BJ (cell line): ENCODE measurements at regions not wholly inside any gene's neighbourhood (a gene's known extent, or its start where the extent isn't known, plus 50 kb on each side); places are given as distances from the start of the nearest gene placed in this dataset.

Source experiments
- CTCF ChIA-PET: fragments of 350-600 bp; formaldehyde crosslinking; extraction: SDS; loops from one replicate; lab custom pipeline; 2021; ENCODE audit warnings: antibody characterized with exemption, inconsistent platforms; lab: Yijun Ruan, JAX
- POLR2A ChIA-PET: fragments of 300-600 bp; sonication (Branson Sonifier 250); formaldehyde crosslinking; extraction: SDS; loops from one replicate; lab custom pipeline; 2021; ENCODE audit warnings: antibody characterized with exemption; lab: Charles Lee
- DNase-seq: peaks from one replicate; pipeline ENCODE4 v3.0.0-alpha.2; 2011; ENCODE audit warnings: low read depth
- H3K27me3 ChIP-seq: 2 replicates; pipeline ENCODE4 v1.6.0; 2011; ENCODE audit warnings: low read length; ENCODE audit not compliant: control insufficient read depth, insufficient read depth
- H3K36me3 ChIP-seq: 2 replicates; pipeline ENCODE4 v1.5.1; 2011; ENCODE audit warnings: low read length; ENCODE audit not compliant: control insufficient read depth, insufficient read depth
- H3K4me3 ChIP-seq: 2 replicates; pipeline ENCODE4 v1.5.1; 2011; ENCODE audit warnings: low read depth, mild to moderate bottlenecking, control low read depth, low read length
- CTCF ChIP-seq: IDR thresholded peaks from 2 replicates; pipeline ENCODE4 v1.5.1; 2011; ENCODE audit warnings: low read depth, mild to moderate bottlenecking, control low read depth, inconsistent platforms, low read length, moderate library complexity; ENCODE audit not compliant: insufficient read depth

GRCh38 chr7:34220506-34221185 is 315.3 kb downstream of the BMPER start:
- DNase-seq: no peak
- no peaks in the 10 kb centered on the region for H3K36me3 ChIP-seq
- ChIA-PET POLR2A (no interaction called here), CTCF (no interaction called here)
- H3K4me3 ChIP-seq: no peak overlapping the region
- TF ChIP-seq CTCF: no peak
- peaks cover 6% of the 10 kb centered on the region; the same call in 1 of the 2 replicates for H3K27me3 ChIP-seq

DNA sequence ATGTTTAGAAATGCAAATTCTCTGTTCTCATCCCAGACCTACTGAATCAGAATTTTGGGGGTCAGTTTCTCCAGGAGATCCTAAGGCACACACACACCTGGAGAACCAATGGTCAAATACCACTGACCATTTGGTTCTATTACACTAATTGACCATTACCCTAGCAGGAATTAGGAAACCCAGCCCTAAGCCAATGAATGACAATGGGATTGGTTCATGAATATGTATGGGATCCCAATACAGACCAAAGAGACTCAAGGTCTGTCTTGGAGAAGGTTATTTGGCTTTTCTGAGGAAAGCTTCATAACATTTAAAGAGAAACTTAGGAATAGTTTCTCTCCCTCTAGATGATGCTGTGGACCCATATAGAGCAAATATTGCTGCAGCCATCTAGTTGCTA is 317.0 kb downstream of the BMPER start:
- Histone ChIP-seq H3K27me3 (peaks cover 11% of the 10 kb centered on the region; the same call in 1 of the 2 replicates), H3K36me3 (no peaks in the 10 kb centered on the region), H3K4me3 (no peak overlapping the region)
- TF ChIP-seq CTCF: no peak
- CTCF ChIA-PET: interaction anchor here (0.6 kb wide), 1 partner anchor 9 kb away, joined by 3 read pairs; no protein-coding TSS in a partner anchor
- POLR2A ChIA-PET: no interaction called here
- no peak for DNase-seq

DNA sequence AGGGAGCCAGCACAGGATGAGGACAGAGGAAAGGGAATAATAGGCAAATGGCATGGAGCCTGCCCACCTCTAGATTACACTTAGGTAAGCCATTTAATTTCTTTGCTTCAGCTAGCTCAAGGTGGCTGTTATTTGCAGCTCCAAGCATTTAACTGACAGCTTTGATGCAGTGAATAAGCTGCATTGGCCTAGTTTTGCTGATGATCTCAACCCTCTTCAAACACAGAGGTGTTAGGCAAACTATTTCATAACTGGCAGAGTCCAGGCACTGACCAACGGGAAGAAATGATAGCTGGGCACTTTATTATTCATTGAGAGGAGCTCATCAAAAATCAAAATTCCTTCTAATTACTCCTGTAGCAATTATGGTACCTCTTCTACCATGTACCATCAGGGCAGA is 317.4 kb downstream of the BMPER start:
- CTCF ChIA-PET: interaction anchor here (0.6 to 0.7 kb wide), 2 partner anchors 10 to 98 kb away, joined by 3 read pairs; no protein-coding TSS in a partner anchor
- POLR2A ChIA-PET: no interaction called here
- DNase-seq: no peak
- no peak for TF ChIP-seq CTCF
- H3K4me3 ChIP-seq: no peak overlapping the region
- H3K27me3 ChIP-seq: peaks cover 11% of the 10 kb centered on the region; the same call in 1 of the 2 replicates
- no peaks in the 10 kb centered on the region for H3K36me3 ChIP-seq

GRCh38 chr7:34224281-34224680 is 318.9 kb downstream of the BMPER start:
- Histone ChIP-seq H3K27me3 (peaks cover 11% of the 10 kb centered on the region; the same call in 1 of the 2 replicates), H3K36me3 (no peaks in the 10 kb centered on the region), H3K4me3 (no peak overlapping the region)
- POLR2A ChIA-PET: no interaction called here
- no peak for TF ChIP-seq CTCF
- CTCF ChIA-PET: interaction anchor here (1.1 to 1.7 kb wide), 3 partner anchors 9 to 38 kb away, joined by 3 to 5 read pairs (median 3); no protein-coding TSS in a partner anchor
- no peak for DNase-seq

DNA sequence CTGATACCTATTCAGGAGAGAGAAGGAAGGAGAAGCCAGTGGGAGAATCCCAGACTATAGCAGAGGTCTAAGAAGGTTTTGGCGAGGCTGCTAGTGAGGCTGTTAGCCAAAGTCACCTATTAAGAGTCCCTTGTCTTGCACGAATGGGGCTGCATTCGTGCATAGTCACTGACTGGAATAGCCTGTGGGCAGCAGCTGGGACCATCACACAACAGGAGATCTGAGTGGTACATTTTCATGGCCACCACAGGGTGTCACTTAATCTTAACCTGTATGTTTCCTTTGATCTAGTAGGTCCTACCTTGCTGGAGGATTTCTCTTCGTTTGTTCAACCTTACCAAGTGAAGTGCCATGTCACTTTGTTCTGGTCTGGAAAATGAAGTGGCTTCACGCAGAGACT is 319.9 kb downstream of the BMPER start:
- ChIA-PET CTCF (interaction anchor here (1.7 kb wide), 1 partner anchor 12 kb away, joined by 5 read pairs; no protein-coding TSS in a partner anchor), POLR2A (no interaction called here)
- Histone ChIP-seq H3K27me3 (peaks cover 11% of the 10 kb centered on the region; the same call in 1 of the 2 replicates), H3K36me3 (no peaks in the 10 kb centered on the region), H3K4me3 (no peak overlapping the region)
- no peak for TF ChIP-seq CTCF
- no peak for DNase-seq
